Esophagus muscularis mucosa (tissue), 3 donors: ENCODE measurements at regions not wholly inside any gene's neighbourhood (a gene's known extent, or its start where the extent isn't known, plus 50 kb on each side); places are given as distances from the start of the nearest gene placed in this dataset.

Experiments used
- POLR2A ChIP-seq: fragments of 450-650 bp; IDR thresholded peaks from one replicate; pipeline ENCODE4 v1.6.1; 2017; ENCODE audit warnings: antibody characterized with exemption, moderate library complexity, mild to moderate bottlenecking, low read depth
- TF ChIP-seq, protein P1 (sequence below), 3 experiments: fragments of 200-600 bp in 2 of 3; fragments of 450-650 bp in 1 of 3; sonication (generic) in 2 of 3; IDR thresholded peaks; one replicate each; pipeline ENCODE4 v1.5.1; 2017 to 2019; ENCODE audit warnings: antibody characterized with exemption in 3 of 3, mild to moderate bottlenecking in 2 of 3, moderate library complexity in 1 of 3

DNA sequence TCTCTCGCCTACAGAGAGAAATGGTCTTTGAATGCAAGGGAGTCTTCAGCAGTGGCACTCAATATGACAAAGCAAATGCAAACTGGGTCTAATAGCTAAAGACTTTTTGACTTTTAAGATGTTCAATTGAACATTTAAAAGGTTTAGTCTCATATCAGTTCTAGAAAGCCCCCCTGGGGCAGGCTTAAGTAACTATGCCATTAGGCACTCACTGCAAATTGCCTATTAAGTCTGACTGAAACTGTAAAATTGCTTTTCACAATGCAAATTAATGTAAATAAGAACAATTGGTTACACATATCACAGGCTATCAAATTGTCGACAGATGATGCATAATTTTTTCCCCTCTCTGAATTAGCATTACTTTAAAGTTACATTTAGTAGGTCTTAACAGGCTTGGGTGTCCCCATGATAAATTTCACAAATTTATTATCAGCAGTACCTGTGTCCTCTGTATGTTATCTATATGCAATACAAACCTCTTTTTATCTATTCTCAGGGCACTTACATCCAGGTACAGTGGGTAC is 329.1 kb downstream of the LRRIQ3 start:
- TF ChIP-seq, protein P1, sequence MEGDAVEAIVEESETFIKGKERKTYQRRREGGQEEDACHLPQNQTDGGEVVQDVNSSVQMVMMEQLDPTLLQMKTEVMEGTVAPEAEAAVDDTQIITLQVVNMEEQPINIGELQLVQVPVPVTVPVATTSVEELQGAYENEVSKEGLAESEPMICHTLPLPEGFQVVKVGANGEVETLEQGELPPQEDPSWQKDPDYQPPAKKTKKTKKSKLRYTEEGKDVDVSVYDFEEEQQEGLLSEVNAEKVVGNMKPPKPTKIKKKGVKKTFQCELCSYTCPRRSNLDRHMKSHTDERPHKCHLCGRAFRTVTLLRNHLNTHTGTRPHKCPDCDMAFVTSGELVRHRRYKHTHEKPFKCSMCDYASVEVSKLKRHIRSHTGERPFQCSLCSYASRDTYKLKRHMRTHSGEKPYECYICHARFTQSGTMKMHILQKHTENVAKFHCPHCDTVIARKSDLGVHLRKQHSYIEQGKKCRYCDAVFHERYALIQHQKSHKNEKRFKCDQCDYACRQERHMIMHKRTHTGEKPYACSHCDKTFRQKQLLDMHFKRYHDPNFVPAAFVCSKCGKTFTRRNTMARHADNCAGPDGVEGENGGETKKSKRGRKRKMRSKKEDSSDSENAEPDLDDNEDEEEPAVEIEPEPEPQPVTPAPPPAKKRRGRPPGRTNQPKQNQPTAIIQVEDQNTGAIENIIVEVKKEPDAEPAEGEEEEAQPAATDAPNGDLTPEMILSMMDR (IDR thresholded peaks at IDR 0.05): no peak
- TF ChIP-seq POLR2A: no peak
